IMR-90 (cell line): ENCODE measurements at regions not wholly inside any gene's neighbourhood (a gene's known extent, or its start where the extent isn't known, plus 50 kb on each side); places are given as distances from the start of the nearest gene placed in this dataset.

ENCODE experiments used
- ATAC-seq: fragments of 200-7000 bp; cut with Tn5 transposase; 2 replicates; pipeline ENCODE4 v1.9.1; 2020; ENCODE audit warnings: low read depth, mild to moderate bottlenecking, moderate library complexity
- BruUV-seq: library from RNA; stranded (reverse); fragments of 400-500 nt; replicated peaks from 2 replicates; lab custom pipeline; 2021; lab: Mats Ljungman, UMichigan
- CTCF ChIA-PET: fragments of 300-600 bp; formaldehyde crosslinking; extraction: SDS; loops from one replicate; lab custom pipeline; 2021; ENCODE audit warnings: antibody characterized with exemption; lab: Yijun Ruan, JAX
- POLR2A ChIA-PET: fragments of 300-600 bp; sonication (Branson Sonifier 250); formaldehyde crosslinking; loops from one replicate; lab custom pipeline; 2022; ENCODE audit warnings: antibody characterized with exemption; ENCODE audit not compliant: unreplicated experiment; lab: Charles Lee
- DNase-seq: peaks from one replicate; pipeline ENCODE4 v3.0.0; 2013
- H2AFZ ChIP-seq: replicated peaks from 2 replicates; pipeline ENCODE3; 2013; ENCODE audit warnings: low read length, mild to moderate bottlenecking; ENCODE audit not compliant: poor library complexity
- H2AK5ac ChIP-seq: 2 replicates; pipeline ENCODE4 v1.6.1; 2013; ENCODE audit warnings: low read depth, low read length, inconsistent platforms
- H2AK9ac ChIP-seq: replicated peaks from 2 replicates; pipeline ENCODE3; 2013; ENCODE audit warnings: mild to moderate bottlenecking, low read depth, low read length, moderate library complexity; ENCODE audit not compliant: poor library complexity
- H2BK120ac ChIP-seq: 2 replicates; pipeline ENCODE4 v1.6.1; 2013; ENCODE audit warnings: low read depth, low read length, inconsistent platforms
- H2BK15ac ChIP-seq: 3 replicates; pipeline ENCODE4 v1.6.1; 2013; ENCODE audit warnings: low read depth, low read length, inconsistent platforms
- H2BK20ac ChIP-seq: 2 replicates; pipeline ENCODE4 v1.6.1; 2013; ENCODE audit warnings: low read depth, mild to moderate bottlenecking, inconsistent platforms, low read length, moderate library complexity
- H2BK5ac ChIP-seq: 2 replicates; pipeline ENCODE4 v1.6.1; 2013; ENCODE audit warnings: mild to moderate bottlenecking, low read depth, low read length, inconsistent platforms; ENCODE audit not compliant: poor library complexity, severe bottlenecking
- H3K14ac ChIP-seq: replicated peaks from 2 replicates; pipeline ENCODE4 v1.6.1; 2013; ENCODE audit warnings: low read depth, low read length, inconsistent platforms
- H3K18ac ChIP-seq: 2 replicates; pipeline ENCODE4 v1.6.1; 2013; ENCODE audit warnings: low read depth, low read length, control low read depth
- H3K23ac ChIP-seq: 2 replicates; pipeline ENCODE4 v1.6.1; 2013; ENCODE audit warnings: low read depth, low read length, inconsistent platforms
- H3K27ac ChIP-seq: 2 replicates; pipeline ENCODE4 v1.5.1; 2013; ENCODE audit warnings: mild to moderate bottlenecking, control low read depth, low read length; ENCODE audit not compliant: insufficient read depth
- H3K27me3 ChIP-seq: 2 replicates; pipeline ENCODE4 v1.6.1; 2013; ENCODE audit warnings: low read length; ENCODE audit not compliant: control insufficient read depth, insufficient read depth
- H3K36me3 ChIP-seq: 2 replicates; pipeline ENCODE4 v1.6.1; 2013; ENCODE audit warnings: low read length, mixed read lengths; ENCODE audit not compliant: control insufficient read depth, insufficient read depth
- H3K4ac ChIP-seq: 2 replicates; pipeline ENCODE4 v1.6.1; 2013; ENCODE audit warnings: low read depth, low read length, inconsistent platforms
- H3K4me1 ChIP-seq: 2 replicates; pipeline ENCODE4 v1.6.1; 2013; ENCODE audit warnings: low read length, mixed read lengths; ENCODE audit not compliant: control insufficient read depth, insufficient read depth
- H3K4me2 ChIP-seq: 2 replicates; pipeline ENCODE4 v1.6.1; 2013; ENCODE audit warnings: low read depth, mild to moderate bottlenecking, control low read depth, low read length, moderate library complexity
- H3K4me3 ChIP-seq: 2 replicates; pipeline ENCODE4 v1.5.1; 2013; ENCODE audit warnings: low read depth, mild to moderate bottlenecking, control low read depth, low read length, moderate library complexity; ENCODE audit not compliant: insufficient read depth
- H3K56ac ChIP-seq: 2 replicates; pipeline ENCODE4 v1.6.1; 2013; ENCODE audit warnings: low read length, inconsistent platforms; ENCODE audit not compliant: insufficient read depth; ENCODE audit errors: extremely low read depth
- H3K79me1 ChIP-seq, 2 experiments: 2 replicates each; pipeline ENCODE4 v1.6.1; 2013; ENCODE audit warnings: low read length in 2 of 2, inconsistent platforms in 1 of 2, low read depth in 1 of 2
- H3K9ac ChIP-seq: 2 replicates; pipeline ENCODE4 v1.6.1; 2013; ENCODE audit warnings: low read depth, low read length, control low read depth
- H3K9me1 ChIP-seq: 2 replicates; pipeline ENCODE4 v1.6.1; 2013; ENCODE audit warnings: low read length, inconsistent platforms; ENCODE audit not compliant: insufficient read depth
- H3K9me3 ChIP-seq: 2 replicates; pipeline ENCODE4 v1.6.1; 2013; ENCODE audit warnings: low read length; ENCODE audit not compliant: control insufficient read depth, insufficient read depth
- H4K20me1 ChIP-seq: 2 replicates; pipeline ENCODE4 v1.6.1; 2013; ENCODE audit warnings: low read length, inconsistent platforms; ENCODE audit not compliant: insufficient read depth
- H4K5ac ChIP-seq: 2 replicates; pipeline ENCODE4 v1.6.1; 2013; ENCODE audit warnings: mild to moderate bottlenecking, low read depth, low read length, control low read depth
- H4K8ac ChIP-seq, 2 experiments: 2 replicates each; pipeline ENCODE4 v1.6.1; 2013; ENCODE audit warnings: low read depth in 2 of 2, low read length in 2 of 2, control low read depth in 1 of 2, inconsistent platforms in 1 of 2
- H4K91ac ChIP-seq: 2 replicates; pipeline ENCODE4 v1.6.1; 2013; ENCODE audit warnings: low read depth, low read length, inconsistent platforms; ENCODE audit not compliant: insufficient read depth
- CEBPB ChIP-seq: IDR thresholded peaks from 2 replicates; pipeline ENCODE4 v1.6.1; 2012; ENCODE audit warnings: low read depth, low read length, improper control_type of control experiment
- CHD1 ChIP-seq: IDR thresholded peaks from 2 replicates; pipeline ENCODE4 v1.6.1; 2012; ENCODE audit warnings: low read depth, low read length, improper control_type of control experiment
- FOS ChIP-seq: fragments of 150-350 bp; IDR thresholded peaks from 2 replicates; pipeline ENCODE4 v1.6.1; 2016; ENCODE audit warnings: low read depth, low read length
- MAFK ChIP-seq: IDR thresholded peaks from 2 replicates; pipeline ENCODE4 v1.6.1; 2012; ENCODE audit warnings: low read depth, low read length, improper control_type of control experiment
- MAZ ChIP-seq: IDR thresholded peaks from 2 replicates; pipeline ENCODE4 v1.6.1; 2012; ENCODE audit warnings: low read depth, mild to moderate bottlenecking, low read length, improper control_type of control experiment, moderate library complexity, borderline replicate concordance
- MXI1 ChIP-seq: IDR thresholded peaks from 2 replicates; pipeline ENCODE4 v1.6.1; 2012; ENCODE audit warnings: low read depth, mild to moderate bottlenecking, low read length, moderate library complexity, borderline replicate concordance
- POLR2A ChIP-seq: IDR thresholded peaks from 2 replicates; pipeline ENCODE4 v1.6.1; 2012; ENCODE audit warnings: mild to moderate bottlenecking, low read depth, low read length
- RAD21 ChIP-seq: IDR thresholded peaks from 2 replicates; pipeline ENCODE4 v1.6.1; 2012; ENCODE audit warnings: low read length, improper control_type of control experiment
- RFX5 ChIP-seq: IDR thresholded peaks from 2 replicates; pipeline ENCODE4 v1.8.0; 2012; ENCODE audit warnings: low read depth, mild to moderate bottlenecking, low read length, moderate library complexity
- SMC3 ChIP-seq: fragments of 150-350 bp; IDR thresholded peaks from 2 replicates; pipeline ENCODE4 v1.6.1; 2016; ENCODE audit warnings: low read depth, mild to moderate bottlenecking, antibody characterized with exemption, low read length, moderate library complexity
- WGBS, 2 experiments: methylation state at CpG; one replicate each; pipeline versions ENCODE4 v1.1.5 to v1.1.7; 2013; ENCODE audit warnings: missing lambda C conversion rate in 2 of 2; ENCODE audit not compliant: insufficient read length in 1 of 2; ENCODE audit errors: extremely low coverage in 2 of 2; 5-methylcytosine and 5-hydroxymethylcytosine counted together
- dilution Hi-C: fragments of 300-500 bp; cut with HindIII; formaldehyde crosslinking; loops from one replicate; pipeline ENCODE4 v1.14.3; 2018; ENCODE audit warnings: low sequenced_read_pairs; ENCODE audit not compliant: unreplicated experiment
- in situ Hi-C: fragments of 300-500 bp; cut with MboI; formaldehyde crosslinking; loops from 3 replicates; pipeline ENCODE4 v1.14.3; 2019; ENCODE audit warnings: low sequenced_read_pairs, inconsistent platforms, mixed read lengths
- intact Hi-C: fragments of 100-400 bp; cut with micrococcal nuclease; formaldehyde crosslinking; loops from 2 replicates; pipeline ENCODE4 v1.10.0; 2022
- TF ChIP-seq, protein P1 (sequence below): fragments of 150-350 bp; IDR thresholded peaks from 2 replicates; pipeline ENCODE4 v1.6.1; 2016; ENCODE audit warnings: low read depth, mild to moderate bottlenecking, low read length, moderate library complexity, borderline replicate concordance
- TF ChIP-seq, protein P2 (sequence below): fragments of 150-350 bp; IDR thresholded peaks from 2 replicates; pipeline ENCODE4 v1.6.1; 2017; ENCODE audit warnings: mild to moderate bottlenecking, antibody characterized with exemption, low read length, low read depth
- TF ChIP-seq, protein P3 (sequence below): conservative IDR thresholded peaks from 2 replicates; pipeline ENCODE4 v1.5.1; 2012; ENCODE audit warnings: mild to moderate bottlenecking, low read depth, low read length, improper control_type of control experiment

DNA sequence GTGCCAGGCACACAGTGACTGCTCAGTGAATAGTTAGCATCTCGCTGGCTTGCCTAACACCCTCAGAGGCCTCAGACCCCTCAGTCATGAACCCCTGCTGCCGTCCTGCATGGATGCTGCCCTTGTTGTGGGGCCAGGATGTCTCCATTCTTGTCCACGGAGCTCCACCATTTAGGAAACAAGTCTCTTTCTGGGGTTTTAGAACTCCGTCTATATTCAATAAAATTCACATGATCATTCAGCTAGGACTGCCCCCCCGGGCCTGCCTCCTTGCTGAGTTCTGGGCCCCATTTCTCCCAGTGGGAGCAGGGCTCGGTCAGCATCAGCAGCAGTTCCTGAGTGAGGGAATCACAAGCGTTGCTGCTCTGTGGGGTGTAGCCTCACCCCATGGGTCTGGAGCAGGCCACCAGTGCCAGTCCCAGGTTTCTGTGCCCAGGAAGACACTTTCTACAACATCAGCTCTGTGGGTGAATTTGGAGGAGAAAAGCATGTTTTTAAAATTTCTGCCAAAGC, 134.1 kb downstream of the RHOU start:
- in situ Hi-C loops (no loop called here), intact Hi-C loops (no loop called here), dilution Hi-C loops (no loop called here)
- BruUV-seq, result no TSS peak
- no peak overlapping the region for H4K8ac ChIP-seq
- H2BK20ac ChIP-seq, result no peak overlapping the region
- peaks cover 10% of the 10 kb centered on the region; the same call in 1 of the 2 replicates for H3K4me1 ChIP-seq
- no peak overlapping the region for H3K4ac ChIP-seq
- no peak overlapping the region for H4K91ac ChIP-seq
- no peaks in the 10 kb centered on the region for H4K20me1 ChIP-seq
- TF ChIP-seq MXI1 (no peak), CEBPB (no peak), CHD1 (no peak), RFX5 (no peak), RAD21 (no peak), MAZ (no peak), MAFK (no peak), FOS (no peak), POLR2A (no peak), SMC3 (no peak)
- TF ChIP-seq, protein P1, sequence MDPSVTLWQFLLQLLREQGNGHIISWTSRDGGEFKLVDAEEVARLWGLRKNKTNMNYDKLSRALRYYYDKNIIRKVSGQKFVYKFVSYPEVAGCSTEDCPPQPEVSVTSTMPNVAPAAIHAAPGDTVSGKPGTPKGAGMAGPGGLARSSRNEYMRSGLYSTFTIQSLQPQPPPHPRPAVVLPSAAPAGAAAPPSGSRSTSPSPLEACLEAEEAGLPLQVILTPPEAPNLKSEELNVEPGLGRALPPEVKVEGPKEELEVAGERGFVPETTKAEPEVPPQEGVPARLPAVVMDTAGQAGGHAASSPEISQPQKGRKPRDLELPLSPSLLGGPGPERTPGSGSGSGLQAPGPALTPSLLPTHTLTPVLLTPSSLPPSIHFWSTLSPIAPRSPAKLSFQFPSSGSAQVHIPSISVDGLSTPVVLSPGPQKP, result no peak
- TF ChIP-seq, protein P2, sequence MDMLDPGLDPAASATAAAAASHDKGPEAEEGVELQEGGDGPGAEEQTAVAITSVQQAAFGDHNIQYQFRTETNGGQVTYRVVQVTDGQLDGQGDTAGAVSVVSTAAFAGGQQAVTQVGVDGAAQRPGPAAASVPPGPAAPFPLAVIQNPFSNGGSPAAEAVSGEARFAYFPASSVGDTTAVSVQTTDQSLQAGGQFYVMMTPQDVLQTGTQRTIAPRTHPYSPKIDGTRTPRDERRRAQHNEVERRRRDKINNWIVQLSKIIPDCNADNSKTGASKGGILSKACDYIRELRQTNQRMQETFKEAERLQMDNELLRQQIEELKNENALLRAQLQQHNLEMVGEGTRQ, result no peak
- TF ChIP-seq, protein P3, sequence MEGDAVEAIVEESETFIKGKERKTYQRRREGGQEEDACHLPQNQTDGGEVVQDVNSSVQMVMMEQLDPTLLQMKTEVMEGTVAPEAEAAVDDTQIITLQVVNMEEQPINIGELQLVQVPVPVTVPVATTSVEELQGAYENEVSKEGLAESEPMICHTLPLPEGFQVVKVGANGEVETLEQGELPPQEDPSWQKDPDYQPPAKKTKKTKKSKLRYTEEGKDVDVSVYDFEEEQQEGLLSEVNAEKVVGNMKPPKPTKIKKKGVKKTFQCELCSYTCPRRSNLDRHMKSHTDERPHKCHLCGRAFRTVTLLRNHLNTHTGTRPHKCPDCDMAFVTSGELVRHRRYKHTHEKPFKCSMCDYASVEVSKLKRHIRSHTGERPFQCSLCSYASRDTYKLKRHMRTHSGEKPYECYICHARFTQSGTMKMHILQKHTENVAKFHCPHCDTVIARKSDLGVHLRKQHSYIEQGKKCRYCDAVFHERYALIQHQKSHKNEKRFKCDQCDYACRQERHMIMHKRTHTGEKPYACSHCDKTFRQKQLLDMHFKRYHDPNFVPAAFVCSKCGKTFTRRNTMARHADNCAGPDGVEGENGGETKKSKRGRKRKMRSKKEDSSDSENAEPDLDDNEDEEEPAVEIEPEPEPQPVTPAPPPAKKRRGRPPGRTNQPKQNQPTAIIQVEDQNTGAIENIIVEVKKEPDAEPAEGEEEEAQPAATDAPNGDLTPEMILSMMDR, result no peak
- ATAC-seq (no peak), DNase-seq (no peak)
- H2AK9ac ChIP-seq, result no peak overlapping the region
- no peak overlapping the region for H3K4me3 ChIP-seq
- H3K18ac ChIP-seq, result no peak overlapping the region
- POLR2A ChIA-PET, result no interaction called here
- 75% methylated on average over 2 of the region's 7 CpGs; no CpG with 5 or more reads in 1 of the 2 experiments for WGBS, 2 experiments
- CTCF ChIA-PET, result no interaction called here
- no peak overlapping the region for H3K56ac ChIP-seq
- no peaks in the 10 kb centered on the region for H3K9me1 ChIP-seq
- no peak overlapping the region; the same call in 1 of the 2 replicates for H2BK120ac ChIP-seq
- H3K36me3 ChIP-seq, result no peaks in the 10 kb centered on the region
- no peak overlapping the region for H3K14ac ChIP-seq
- no peaks in the 10 kb centered on the region for H3K9me3 ChIP-seq
- H2BK5ac ChIP-seq, result no peak overlapping the region
- no peak overlapping the region for H2BK15ac ChIP-seq
- H3K9ac ChIP-seq, result no peak overlapping the region
- H3K4me2 ChIP-seq, result no peak overlapping the region
- no peak overlapping the region for H3K23ac ChIP-seq
- H4K5ac ChIP-seq, result no peak overlapping the region
- no peak overlapping the region for H2AFZ ChIP-seq
- no peak overlapping the region for H3K27ac ChIP-seq
- no peaks in the 10 kb centered on the region for H3K79me1 ChIP-seq
- no peak overlapping the region; the same call in 1 of the 2 replicates for H2AK5ac ChIP-seq
- H3K27me3 ChIP-seq, result peaks cover 12% of the 10 kb centered on the region
